ENCODE measurements at regions not wholly inside any gene's neighbourhood (a gene's known extent, or its start where the extent isn't known, plus 50 kb on each side); places are given as distances from the start of the nearest gene placed in this dataset.

- no peak for TF ChIP-seq POLR2AphosphoS5 (IDR thresholded peaks at IDR 0.05; ENCODE audit: low read depth, low read length)
- TF ChIP-seq TAF1 (IDR thresholded peaks at IDR 0.05; ENCODE audit: borderline replicate concordance, insufficient read depth, low read length): no peak
- no peak for TF ChIP-seq SIN3A (IDR thresholded peaks at IDR 0.05; ENCODE audit: borderline replicate concordance, insufficient read depth, low read length)
- no peak for TF ChIP-seq FOXP2 (optimal IDR thresholded peaks at IDR 0.05; ENCODE audit: borderline replicate concordance, extremely low read depth, extremely low read length, insufficient read depth)
- TF ChIP-seq, protein P1, sequence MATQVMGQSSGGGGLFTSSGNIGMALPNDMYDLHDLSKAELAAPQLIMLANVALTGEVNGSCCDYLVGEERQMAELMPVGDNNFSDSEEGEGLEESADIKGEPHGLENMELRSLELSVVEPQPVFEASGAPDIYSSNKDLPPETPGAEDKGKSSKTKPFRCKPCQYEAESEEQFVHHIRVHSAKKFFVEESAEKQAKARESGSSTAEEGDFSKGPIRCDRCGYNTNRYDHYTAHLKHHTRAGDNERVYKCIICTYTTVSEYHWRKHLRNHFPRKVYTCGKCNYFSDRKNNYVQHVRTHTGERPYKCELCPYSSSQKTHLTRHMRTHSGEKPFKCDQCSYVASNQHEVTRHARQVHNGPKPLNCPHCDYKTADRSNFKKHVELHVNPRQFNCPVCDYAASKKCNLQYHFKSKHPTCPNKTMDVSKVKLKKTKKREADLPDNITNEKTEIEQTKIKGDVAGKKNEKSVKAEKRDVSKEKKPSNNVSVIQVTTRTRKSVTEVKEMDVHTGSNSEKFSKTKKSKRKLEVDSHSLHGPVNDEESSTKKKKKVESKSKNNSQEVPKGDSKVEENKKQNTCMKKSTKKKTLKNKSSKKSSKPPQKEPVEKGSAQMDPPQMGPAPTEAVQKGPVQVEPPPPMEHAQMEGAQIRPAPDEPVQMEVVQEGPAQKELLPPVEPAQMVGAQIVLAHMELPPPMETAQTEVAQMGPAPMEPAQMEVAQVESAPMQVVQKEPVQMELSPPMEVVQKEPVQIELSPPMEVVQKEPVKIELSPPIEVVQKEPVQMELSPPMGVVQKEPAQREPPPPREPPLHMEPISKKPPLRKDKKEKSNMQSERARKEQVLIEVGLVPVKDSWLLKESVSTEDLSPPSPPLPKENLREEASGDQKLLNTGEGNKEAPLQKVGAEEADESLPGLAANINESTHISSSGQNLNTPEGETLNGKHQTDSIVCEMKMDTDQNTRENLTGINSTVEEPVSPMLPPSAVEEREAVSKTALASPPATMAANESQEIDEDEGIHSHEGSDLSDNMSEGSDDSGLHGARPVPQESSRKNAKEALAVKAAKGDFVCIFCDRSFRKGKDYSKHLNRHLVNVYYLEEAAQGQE (IDR thresholded peaks at IDR 0.05; ENCODE audit: insufficient read depth in 1 of 2, low read depth in 2 of 2, low read length in 2 of 2): no peak
Observed at GRCh38 chr5:102048940-102049339, 247.1 kb downstream of the SLCO4C1 start.
